GM23248 (cell line): ENCODE measurements at regions not wholly inside any gene's neighbourhood (a gene's known extent, or its start where the extent isn't known, plus 50 kb on each side); places are given as distances from the start of the nearest gene placed in this dataset.

Source experiments
- DNase-seq: peaks from one replicate; pipeline ENCODE4 v3.0.0-alpha.2; 2015
- H2AFZ ChIP-seq: fragments of 200-600 bp; sonication (generic); 2 replicates; pipeline ENCODE4 v1.6.1; 2016; ENCODE audit warnings: antibody characterized with exemption
- H3F3A ChIP-seq: fragments of 200-600 bp; sonication (generic); 2 replicates; pipeline ENCODE4 v1.6.1; 2016; ENCODE audit warnings: mild to moderate bottlenecking, antibody characterized with exemption, mixed run types; ENCODE audit not compliant: insufficient read depth
- H3K27ac ChIP-seq: fragments of 200-600 bp; sonication (generic); 2 replicates; pipeline ENCODE4 v1.5.1; 2016; ENCODE audit warnings: mild to moderate bottlenecking
- H3K27me3 ChIP-seq: fragments of 200-600 bp; sonication (generic); replicated peaks from 2 replicates; pipeline ENCODE4 v1.6.1; 2016; ENCODE audit warnings: mild to moderate bottlenecking; ENCODE audit not compliant: insufficient read depth
- H3K36me3 ChIP-seq: fragments of 200-600 bp; sonication (generic); 2 replicates; pipeline ENCODE4 v1.6.1; 2016; ENCODE audit warnings: low read depth, mild to moderate bottlenecking
- H3K4me1 ChIP-seq: fragments of 200-600 bp; sonication (generic); 2 replicates; pipeline ENCODE4 v1.6.1; 2016; ENCODE audit warnings: mild to moderate bottlenecking; ENCODE audit not compliant: insufficient read depth
- H3K4me2 ChIP-seq: fragments of 200-600 bp; sonication (generic); one replicate; pipeline ENCODE4 v1.6.1; 2016; ENCODE audit warnings: mild to moderate bottlenecking; ENCODE audit not compliant: unreplicated experiment
- H3K4me3 ChIP-seq: fragments of 200-600 bp; sonication (generic); 2 replicates; pipeline ENCODE4 v1.5.1; 2016; ENCODE audit warnings: mild to moderate bottlenecking
- H3K79me2 ChIP-seq: fragments of 200-600 bp; sonication (generic); 2 replicates; pipeline ENCODE4 v1.6.1; 2016; ENCODE audit warnings: mild to moderate bottlenecking; ENCODE audit not compliant: insufficient read depth
- H3K9ac ChIP-seq: fragments of 200-600 bp; sonication (generic); 2 replicates; pipeline ENCODE4 v1.6.1; 2016; ENCODE audit warnings: mild to moderate bottlenecking
- H3K9me2 ChIP-seq: fragments of 200-600 bp; sonication (generic); 2 replicates; pipeline ENCODE4 v1.6.1; 2016; ENCODE audit warnings: mixed run types, mild to moderate bottlenecking, moderate library complexity; ENCODE audit not compliant: insufficient read depth
- H3K9me3 ChIP-seq: fragments of 200-600 bp; sonication (generic); one replicate; pipeline ENCODE4 v1.6.1; 2017; ENCODE audit warnings: low read depth
- H4K20me1 ChIP-seq: fragments of 200-600 bp; sonication (generic); 2 replicates; pipeline ENCODE4 v1.6.0; 2016; ENCODE audit not compliant: insufficient read depth
- EZH2 ChIP-seq: fragments of 200-600 bp; sonication (generic); IDR thresholded peaks from 2 replicates; pipeline ENCODE4 v1.6.1; 2018; ENCODE audit warnings: antibody characterized with exemption, mild to moderate bottlenecking; ENCODE audit not compliant: insufficient read depth, poor library complexity, severe bottlenecking
- EZH2phosphoT487 ChIP-seq: fragments of 200-600 bp; sonication (generic); IDR thresholded peaks from 2 replicates; pipeline ENCODE4 v1.6.1; 2018; ENCODE audit warnings: antibody characterized with exemption, moderate library complexity, mild to moderate bottlenecking, low read depth; ENCODE audit not compliant: insufficient read depth
- WGBS, 2 experiments: methylation state at CpG; one replicate each; pipeline ENCODE4 v1.1.6; 2015 to 2017; ENCODE audit warnings: low lambda C conversion rate in 2 of 2, low coverage in 1 of 2; ENCODE audit errors: missing lambda C conversion rate in 2 of 2; 5-methylcytosine and 5-hydroxymethylcytosine counted together
- in situ Hi-C: fragments of 300-500 bp; cut with MboI; formaldehyde crosslinking; loops from 2 replicates; pipeline ENCODE4 v1.15.0; 2020

DNA sequence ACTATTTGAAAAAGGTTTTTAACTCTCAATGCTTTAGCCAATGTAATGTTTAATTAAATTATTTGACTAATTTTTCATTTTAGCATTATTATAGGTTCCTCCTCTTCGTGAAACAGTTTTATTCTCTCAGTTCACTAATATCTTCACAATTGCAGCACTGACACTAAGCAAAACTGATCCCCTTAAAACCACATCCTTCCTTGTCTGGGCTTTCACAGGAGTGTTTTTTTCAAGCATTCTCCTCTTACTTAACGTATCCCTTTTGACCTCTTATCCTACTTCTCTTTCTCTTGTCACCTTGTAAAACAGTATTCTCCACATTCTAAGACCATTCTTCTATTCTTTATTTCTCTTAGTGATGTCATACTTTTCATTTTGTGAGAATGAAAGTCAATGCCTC lies 112.8 kb downstream of the DSC3 start:
- H3F3A ChIP-seq: no peaks in the 10 kb centered on the region
- H4K20me1 ChIP-seq: no peaks in the 10 kb centered on the region
- no peaks in the 10 kb centered on the region for H3K79me2 ChIP-seq
- H3K4me2 ChIP-seq: no peak overlapping the region
- no peak overlapping the region for H2AFZ ChIP-seq
- H3K9ac ChIP-seq: no peak overlapping the region
- TF ChIP-seq EZH2phosphoT487 (no peak), EZH2 (no peak)
- in situ Hi-C loops: no loop called here
- H3K4me3 ChIP-seq: no peak overlapping the region
- DNase-seq: no peak
- H3K9me2 ChIP-seq: no peaks in the 10 kb centered on the region
- no peaks in the 10 kb centered on the region for H3K27me3 ChIP-seq
- H3K36me3 ChIP-seq: no peaks in the 10 kb centered on the region
- WGBS, 2 experiments: 6 to 14% methylated on average over 2 of the region's 2 CpGs
- H3K9me3 ChIP-seq: no peaks in the 10 kb centered on the region
- H3K4me1 ChIP-seq: no peaks in the 10 kb centered on the region
- no peak overlapping the region for H3K27ac ChIP-seq

DNA sequence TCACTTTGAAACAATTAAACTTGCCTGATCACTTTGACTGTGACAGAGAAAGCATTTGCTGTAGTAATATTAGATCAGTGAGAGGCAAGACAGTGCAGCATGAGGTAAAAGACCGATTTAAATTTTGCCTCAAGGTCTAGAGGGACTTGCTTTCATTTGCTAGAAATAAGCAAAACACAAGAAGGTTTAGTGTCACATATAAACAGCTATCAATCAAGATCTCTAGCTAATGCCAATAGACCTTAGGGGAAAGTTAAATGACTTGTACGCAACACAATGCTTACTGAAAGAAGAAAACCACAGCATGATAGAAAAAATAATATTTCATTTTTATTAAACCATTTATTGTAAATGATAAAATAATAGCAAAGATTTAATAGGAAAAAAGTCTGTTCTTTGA lies 113.5 kb downstream of the DSC3 start:
- Histone ChIP-seq H3K36me3 (no peaks in the 10 kb centered on the region), H3K79me2 (no peaks in the 10 kb centered on the region), H4K20me1 (no peaks in the 10 kb centered on the region), H3K4me2 (no peak overlapping the region), H3K27ac (no peak overlapping the region), H3K4me3 (no peak overlapping the region), H2AFZ (no peak overlapping the region), H3K9me3 (no peaks in the 10 kb centered on the region), H3K9me2 (no peaks in the 10 kb centered on the region), H3K4me1 (no peaks in the 10 kb centered on the region), H3K27me3 (no peaks in the 10 kb centered on the region), H3K9ac (no peak overlapping the region), H3F3A (no peaks in the 10 kb centered on the region)
- 13 to 27% methylated on average over 2 of the region's 2 CpGs for WGBS, 2 experiments
- TF ChIP-seq EZH2 (no peak), EZH2phosphoT487 (no peak)
- in situ Hi-C loops: no loop called here
- DNase-seq: no peak

DNA sequence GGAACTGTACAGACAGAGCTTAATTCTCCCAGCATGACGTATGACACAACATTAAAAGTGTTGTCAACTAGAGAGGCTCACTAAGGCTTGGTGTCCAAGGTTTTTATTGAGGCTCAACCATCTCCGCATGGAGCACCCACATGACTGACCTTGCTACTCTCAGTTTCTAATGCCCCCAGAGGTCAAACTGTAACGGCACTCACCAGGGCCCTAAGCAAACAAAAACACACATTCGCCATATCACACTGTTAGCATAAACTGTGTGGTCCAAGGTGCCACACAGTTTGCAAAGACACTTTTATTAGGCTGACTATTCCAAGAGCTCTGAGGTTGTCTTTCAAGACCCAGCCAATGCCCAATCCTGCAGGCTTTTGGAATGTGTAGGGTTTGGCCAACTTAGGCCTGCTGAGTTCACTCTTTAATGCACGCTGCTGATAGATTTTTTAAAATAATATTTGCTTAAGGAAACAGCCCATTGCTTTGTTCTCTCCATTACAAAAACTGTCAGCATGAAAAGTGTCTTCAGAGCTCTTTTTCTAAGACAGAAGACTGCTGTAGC lies 114.9 kb downstream of the DSC3 start:
- Histone ChIP-seq H4K20me1 (no peaks in the 10 kb centered on the region), H3K4me1 (no peaks in the 10 kb centered on the region), H2AFZ (no peak overlapping the region), H3K4me3 (no peak overlapping the region), H3K27ac (no peak overlapping the region), H3K9ac (no peak overlapping the region), H3K4me2 (no peak overlapping the region), H3K9me2 (no peaks in the 10 kb centered on the region), H3K9me3 (no peaks in the 10 kb centered on the region), H3K27me3 (no peaks in the 10 kb centered on the region), H3K36me3 (no peaks in the 10 kb centered on the region), H3K79me2 (no peaks in the 10 kb centered on the region), H3F3A (no peaks in the 10 kb centered on the region)
- WGBS, 2 experiments: 25 to 30% methylated on average over 5 of the region's 5 CpGs
- in situ Hi-C loops: no loop called here
- TF ChIP-seq EZH2phosphoT487 (no peak), EZH2 (no peak)
- no peak for DNase-seq

DNA sequence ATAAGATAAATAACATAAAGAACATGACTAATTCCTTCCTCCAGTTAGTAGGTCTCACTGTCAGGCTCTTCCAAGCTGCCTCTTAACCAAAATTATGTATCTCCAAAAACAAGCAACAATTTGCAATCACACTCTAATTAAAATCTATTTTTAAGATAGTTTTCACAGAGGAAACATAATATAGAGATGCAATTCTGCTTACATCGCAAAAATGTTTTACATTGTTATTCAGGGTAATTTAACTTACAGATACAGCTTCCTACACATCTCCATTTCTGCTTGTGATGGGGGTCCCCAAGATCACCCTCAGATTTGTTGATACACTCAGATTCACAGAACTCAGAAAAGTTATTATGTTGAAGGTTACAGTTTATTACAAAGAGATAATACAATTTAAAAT lies 115.5 kb downstream of the DSC3 start:
- Histone ChIP-seq H3K9me3 (no peaks in the 10 kb centered on the region), H3F3A (no peaks in the 10 kb centered on the region), H2AFZ (no peak overlapping the region), H3K27ac (no peak overlapping the region), H3K36me3 (no peaks in the 10 kb centered on the region), H3K79me2 (no peaks in the 10 kb centered on the region), H4K20me1 (no peaks in the 10 kb centered on the region), H3K27me3 (no peaks in the 10 kb centered on the region), H3K9ac (no peak overlapping the region), H3K4me1 (no peaks in the 10 kb centered on the region), H3K4me2 (no peak overlapping the region), H3K9me2 (no peaks in the 10 kb centered on the region), H3K4me3 (no peak overlapping the region)
- DNase-seq: no peak
- WGBS, 2 experiments: 22 to 41% methylated on average over 1 of the region's 1 CpG
- in situ Hi-C loops: no loop called here
- TF ChIP-seq EZH2: no peak
- TF ChIP-seq EZH2phosphoT487: no peak

DNA sequence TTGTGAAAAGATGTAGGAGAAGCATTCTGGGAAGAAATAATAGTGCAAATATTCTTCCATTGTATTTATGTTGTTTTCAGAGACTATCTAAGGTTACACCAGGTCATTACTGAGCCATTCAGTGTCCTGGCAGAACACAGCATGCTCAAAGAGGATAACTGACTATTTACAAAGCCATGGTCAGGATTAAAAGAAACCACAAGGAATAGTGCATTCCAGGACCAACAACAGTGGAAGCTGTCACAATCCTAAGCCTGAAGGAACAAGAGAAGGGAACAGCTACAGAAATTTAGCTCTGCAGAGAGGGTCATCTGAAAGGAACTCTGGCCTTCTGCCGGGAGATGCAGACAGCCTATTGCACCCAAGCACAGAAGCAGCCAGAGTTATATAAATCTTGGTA lies 116.7 kb downstream of the DSC3 start:
- WGBS, 2 experiments: 25 to 36% methylated on average over 1 of the region's 1 CpG
- no peaks in the 10 kb centered on the region for H3K36me3 ChIP-seq
- H3K4me2 ChIP-seq: no peak overlapping the region
- no peaks in the 10 kb centered on the region for H3K9me3 ChIP-seq
- TF ChIP-seq EZH2phosphoT487: no peak
- TF ChIP-seq EZH2: no peak
- no peaks in the 10 kb centered on the region for H4K20me1 ChIP-seq
- in situ Hi-C loops: no loop called here
- DNase-seq: no peak
- no peak overlapping the region for H3K27ac ChIP-seq
- no peaks in the 10 kb centered on the region for H3K79me2 ChIP-seq
- H3K27me3 ChIP-seq: no peaks in the 10 kb centered on the region
- no peaks in the 10 kb centered on the region for H3K4me1 ChIP-seq
- H2AFZ ChIP-seq: no peak overlapping the region
- H3K4me3 ChIP-seq: no peak overlapping the region
- no peaks in the 10 kb centered on the region for H3K9me2 ChIP-seq
- no peaks in the 10 kb centered on the region for H3F3A ChIP-seq
- H3K9ac ChIP-seq: no peak overlapping the region
